K562 (cell line): ENCODE measurements at regions not wholly inside any gene's neighbourhood (a gene's known extent, or its start where the extent isn't known, plus 50 kb on each side); places are given as distances from the start of the nearest gene placed in this dataset.

Source experiments
- ERF ChIP-seq: fragments of 450-650 bp; formaldehyde crosslinking; IDR thresholded peaks from 2 replicates; pipeline ENCODE4 v1.4.0; 2020; ENCODE audit warnings: mild to moderate bottlenecking, mixed read lengths
- NR2C2 ChIP-seq, 2 experiments: fragments of 200-800 bp in 1 of 2; sonication (Bioruptor generic) in 1 of 2; sonication (generic) in 1 of 2; formaldehyde crosslinking in 1 of 2; IDR thresholded peaks; 2 replicates each; pipeline versions ENCODE4 v1.6.1 to v1.8.0; 2016 to 2022; ENCODE audit warnings: mild to moderate bottlenecking in 1 of 2, missing compliant biosample characterization in 1 of 2, missing genetic modification characterization in 1 of 2, missing genetic modification reagents in 1 of 2
- RFX5 ChIP-seq: IDR thresholded peaks from 2 replicates; pipeline ENCODE4 v1.6.1; 2011; ENCODE audit warnings: low read depth, mild to moderate bottlenecking, improper control_type of control experiment, low read length
- YY1 ChIP-seq, 3 experiments: IDR thresholded peaks; 2 replicates each; pipeline ENCODE4 v1.6.1; 2011; ENCODE audit warnings: low read length in 2 of 3, mild to moderate bottlenecking in 2 of 3, moderate library complexity in 2 of 3, borderline replicate concordance in 1 of 3, control low read depth in 1 of 3, low read depth in 1 of 3; ENCODE audit not compliant: insufficient read depth in 3 of 3, insufficient replicate concordance in 2 of 3, control insufficient read depth in 1 of 3, insufficient read length in 1 of 3; ENCODE audit errors: extremely low read depth in 1 of 3
- TF ChIP-seq, protein P1 (sequence below): sonication (generic); formaldehyde crosslinking; IDR thresholded peaks from 2 replicates; pipeline ENCODE4 v1.8.0; 2022; ENCODE audit warnings: mild to moderate bottlenecking, missing genetic modification reagents
- TF ChIP-seq, protein P2 (sequence below): fragments of 250-450 bp; sonication (Bioruptor Pico); IDR thresholded peaks from 2 replicates; pipeline ENCODE4 v1.5.0; 2022; ENCODE audit warnings: mild to moderate bottlenecking

GRCh38 chr13:79767126-79767525, 286.2 kb downstream of the NDFIP2 start:
- no peak for TF ChIP-seq ERF
- TF ChIP-seq RFX5, result no peak
- TF ChIP-seq, protein P1, sequence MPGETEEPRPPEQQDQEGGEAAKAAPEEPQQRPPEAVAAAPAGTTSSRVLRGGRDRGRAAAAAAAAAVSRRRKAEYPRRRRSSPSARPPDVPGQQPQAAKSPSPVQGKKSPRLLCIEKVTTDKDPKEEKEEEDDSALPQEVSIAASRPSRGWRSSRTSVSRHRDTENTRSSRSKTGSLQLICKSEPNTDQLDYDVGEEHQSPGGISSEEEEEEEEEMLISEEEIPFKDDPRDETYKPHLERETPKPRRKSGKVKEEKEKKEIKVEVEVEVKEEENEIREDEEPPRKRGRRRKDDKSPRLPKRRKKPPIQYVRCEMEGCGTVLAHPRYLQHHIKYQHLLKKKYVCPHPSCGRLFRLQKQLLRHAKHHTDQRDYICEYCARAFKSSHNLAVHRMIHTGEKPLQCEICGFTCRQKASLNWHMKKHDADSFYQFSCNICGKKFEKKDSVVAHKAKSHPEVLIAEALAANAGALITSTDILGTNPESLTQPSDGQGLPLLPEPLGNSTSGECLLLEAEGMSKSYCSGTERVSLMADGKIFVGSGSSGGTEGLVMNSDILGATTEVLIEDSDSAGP, result no peak
- no peak for TF ChIP-seq YY1 (IDR thresholded peaks at IDR 0.05; ENCODE audit: borderline replicate concordance in 1 of 3, control insufficient read depth in 1 of 3, extremely low read depth in 1 of 3, insufficient read depth in 3 of 3, insufficient read length in 1 of 3, insufficient replicate concordance in 2 of 3, low read depth in 1 of 3, low read length in 2 of 3)
- TF ChIP-seq, protein P2, sequence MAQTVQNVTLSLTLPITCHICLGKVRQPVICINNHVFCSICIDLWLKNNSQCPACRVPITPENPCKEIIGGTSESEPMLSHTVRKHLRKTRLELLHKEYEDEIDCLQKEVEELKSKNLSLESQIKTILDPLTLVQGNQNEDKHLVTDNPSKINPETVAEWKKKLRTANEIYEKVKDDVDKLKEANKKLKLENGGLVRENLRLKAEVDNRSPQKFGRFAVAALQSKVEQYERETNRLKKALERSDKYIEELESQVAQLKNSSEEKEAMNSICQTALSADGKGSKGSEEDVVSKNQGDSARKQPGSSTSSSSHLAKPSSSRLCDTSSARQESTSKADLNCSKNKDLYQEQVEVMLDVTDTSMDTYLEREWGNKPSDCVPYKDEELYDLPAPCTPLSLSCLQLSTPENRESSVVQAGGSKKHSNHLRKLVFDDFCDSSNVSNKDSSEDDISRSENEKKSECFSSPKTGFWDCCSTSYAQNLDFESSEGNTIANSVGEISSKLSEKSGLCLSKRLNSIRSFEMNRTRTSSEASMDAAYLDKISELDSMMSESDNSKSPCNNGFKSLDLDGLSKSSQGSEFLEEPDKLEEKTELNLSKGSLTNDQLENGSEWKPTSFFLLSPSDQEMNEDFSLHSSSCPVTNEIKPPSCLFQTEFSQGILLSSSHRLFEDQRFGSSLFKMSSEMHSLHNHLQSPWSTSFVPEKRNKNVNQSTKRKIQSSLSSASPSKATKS, result no peak
- TF ChIP-seq NR2C2 (CRISPR knock-in tag; IDR thresholded peaks at IDR 0.05), result no peak
- TF ChIP-seq NR2C2 (tag; IDR thresholded peaks at IDR 0.05), result no peak
